ENCODE measurements at regions not wholly inside any gene's neighbourhood (a gene's known extent, or its start where the extent isn't known, plus 50 kb on each side); places are given as distances from the start of the nearest gene placed in this dataset.
"Not testable (repeated sequence)": the region's sequence is repeated elsewhere in the genome, so short reads cannot be mapped to it uniquely, and the experiment has no call there.

DNA sequence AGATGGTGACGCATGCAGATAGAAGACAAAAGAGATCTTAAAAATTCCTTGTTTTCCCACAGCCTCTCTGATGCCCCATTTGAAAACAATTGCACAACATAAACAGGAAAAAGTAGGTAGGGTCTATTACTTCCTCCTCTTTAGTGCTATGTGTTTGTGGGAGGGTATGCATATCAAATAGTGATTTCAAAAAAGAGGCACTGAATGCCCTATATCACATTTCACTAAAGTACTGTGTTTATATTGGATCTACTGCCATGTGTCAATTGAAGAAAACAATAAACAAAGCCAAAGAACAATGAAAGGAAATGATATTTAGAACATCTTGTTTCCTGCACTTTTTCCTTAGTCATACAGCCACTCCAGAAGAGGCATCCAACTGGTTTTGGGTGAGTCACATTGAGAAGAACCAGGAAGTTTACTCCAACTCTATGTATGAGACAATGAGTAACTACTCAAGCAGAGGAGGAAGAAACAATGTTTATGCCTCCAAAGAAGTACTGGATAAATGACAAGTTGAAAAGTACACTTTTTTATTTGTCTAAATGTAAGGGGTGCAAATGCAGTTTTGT lies 583.6 kb downstream of the FBXO15 start:
- no peaks in the 10 kb centered on the region for H3K9me3 ChIP-seq
- no peak overlapping the region for H3K4me3 ChIP-seq
- peak; percentile 61 for DNase-seq
- no peaks in the 10 kb centered on the region for H3K36me3 ChIP-seq
- H3K27me3 ChIP-seq, result no peaks in the 10 kb centered on the region

DNA sequence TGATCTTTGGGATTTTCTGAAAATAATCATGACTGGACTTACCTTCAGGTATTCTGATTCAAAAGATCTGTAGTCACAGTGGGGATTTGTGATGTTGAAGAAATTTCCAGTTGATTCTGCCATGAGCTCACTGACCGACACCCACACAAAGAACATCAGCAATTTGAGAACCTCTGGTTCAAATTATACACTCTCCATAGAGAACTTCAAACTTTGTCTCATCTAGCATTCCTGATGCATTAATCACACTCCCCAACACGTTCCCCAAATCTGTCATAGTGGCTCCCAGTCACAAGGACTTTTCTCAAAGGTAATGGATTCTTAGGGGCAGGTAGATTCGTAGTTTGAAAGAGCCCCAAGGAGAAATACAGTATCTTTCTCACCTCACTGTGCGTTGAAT lies 584.3 kb downstream of the FBXO15 start:
- no peaks in the 10 kb centered on the region for H3K27me3 ChIP-seq
- H3K4me3 ChIP-seq, result no peak overlapping the region
- no peaks in the 10 kb centered on the region for H3K9me3 ChIP-seq
- no peaks in the 10 kb centered on the region for H3K36me3 ChIP-seq
- no peak for DNase-seq

DNA sequence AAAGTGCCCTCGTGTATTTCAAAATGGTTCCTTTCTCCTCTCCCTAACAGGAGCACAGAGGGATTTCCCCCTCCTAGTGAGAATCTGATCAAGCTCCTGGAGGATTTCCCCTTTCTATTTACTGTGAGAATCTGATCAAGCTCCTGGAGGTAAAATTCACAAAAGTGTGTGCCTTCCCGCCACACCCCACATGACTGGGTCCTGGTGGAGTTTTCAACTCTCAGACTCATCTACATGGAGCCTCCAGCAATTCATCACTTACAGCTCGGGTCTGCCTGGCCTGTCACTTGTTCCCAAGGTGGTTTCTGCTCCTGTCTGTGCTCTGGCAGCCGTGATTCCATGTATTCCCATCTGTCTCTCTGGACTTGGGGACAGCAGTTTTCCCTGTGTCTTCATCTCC lies 590.7 kb downstream of the FBXO15 start:
- Histone ChIP-seq H3K27me3 (no peaks in the 10 kb centered on the region), H3K4me3 (no peak overlapping the region)

DNA sequence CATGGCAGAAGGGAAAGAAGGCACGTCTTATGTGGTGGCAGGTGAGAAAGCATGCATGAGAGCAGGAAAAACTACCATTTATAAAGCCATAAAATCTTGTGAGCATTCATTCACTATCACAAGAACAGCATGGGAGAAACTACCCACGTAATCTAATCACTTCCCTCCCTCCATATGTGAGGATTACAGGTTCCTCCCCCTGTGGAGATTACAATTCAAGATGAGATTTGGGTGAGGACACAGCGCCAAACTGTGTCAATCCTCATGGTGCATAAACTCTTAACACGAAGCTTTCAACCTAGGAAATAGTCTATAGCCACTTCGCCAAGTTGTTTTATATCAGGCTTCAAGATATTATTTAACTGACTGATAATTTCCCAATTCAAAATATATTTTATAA lies 595.5 kb downstream of the FBXO15 start:
- H3K36me3 ChIP-seq, result no peaks in the 10 kb centered on the region
- H3K27me3 ChIP-seq, result no peaks in the 10 kb centered on the region
- no peak overlapping the region for H3K4me3 ChIP-seq
- no peak for DNase-seq
- H3K9me3 ChIP-seq, result no peaks in the 10 kb centered on the region

More for the DNA sequence above, 590.7 kb downstream of the FBXO15 start:
- Histone ChIP-seq H3K9me3 (no peaks in the 10 kb centered on the region), H3K36me3 (no peaks in the 10 kb centered on the region)
- no peak for DNase-seq

DNA sequence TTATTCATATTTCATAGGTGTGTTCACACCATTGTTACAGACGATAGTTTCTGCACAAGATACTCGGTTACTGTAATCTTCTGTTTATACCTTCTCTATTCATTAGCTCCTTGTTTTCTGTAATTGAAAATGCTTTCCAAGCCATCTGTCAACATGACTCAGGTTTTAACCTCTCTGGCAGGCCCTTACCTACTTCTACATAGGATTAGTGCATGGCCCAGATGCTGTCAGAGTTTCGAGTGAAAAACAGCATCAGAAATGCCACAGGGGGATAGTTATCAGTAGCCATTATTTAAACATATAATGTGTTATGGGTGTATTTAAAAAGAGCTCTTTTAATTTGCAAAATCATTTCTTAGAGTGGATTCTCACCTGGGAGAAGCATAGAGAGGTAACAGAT lies 596.4 kb downstream of the FBXO15 start:
- no peak for DNase-seq
- no peak overlapping the region for H3K4me3 ChIP-seq
- no peaks in the 10 kb centered on the region for H3K36me3 ChIP-seq
- no peaks in the 10 kb centered on the region for H3K27me3 ChIP-seq
- H3K9me3 ChIP-seq, result no peaks in the 10 kb centered on the region

DNA sequence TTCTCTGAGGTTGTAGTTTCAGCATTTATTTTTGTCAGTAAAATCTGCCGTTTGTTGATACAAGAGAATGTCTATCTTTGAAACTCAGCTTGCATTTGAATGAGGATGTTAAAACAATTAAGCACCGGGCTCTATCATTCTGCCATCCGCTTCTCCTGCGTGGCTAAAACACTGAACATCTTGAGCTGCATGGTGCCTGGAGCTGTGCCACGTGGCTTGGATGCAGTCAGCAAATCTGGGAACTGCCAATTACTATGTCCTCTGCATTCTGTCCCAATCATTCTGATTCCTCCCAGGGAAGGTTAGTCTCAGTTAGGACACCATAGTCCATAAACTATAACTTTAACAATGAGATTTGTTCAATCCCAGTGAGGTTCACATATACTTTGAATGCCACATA lies 598.4 kb downstream of the FBXO15 start:
- Histone ChIP-seq H3K36me3 (no peaks in the 10 kb centered on the region), H3K4me3 (no peak overlapping the region), H3K27me3 (no peaks in the 10 kb centered on the region), H3K9me3 (no peaks in the 10 kb centered on the region)
- DNase-seq, result peak; percentile 53

DNA sequence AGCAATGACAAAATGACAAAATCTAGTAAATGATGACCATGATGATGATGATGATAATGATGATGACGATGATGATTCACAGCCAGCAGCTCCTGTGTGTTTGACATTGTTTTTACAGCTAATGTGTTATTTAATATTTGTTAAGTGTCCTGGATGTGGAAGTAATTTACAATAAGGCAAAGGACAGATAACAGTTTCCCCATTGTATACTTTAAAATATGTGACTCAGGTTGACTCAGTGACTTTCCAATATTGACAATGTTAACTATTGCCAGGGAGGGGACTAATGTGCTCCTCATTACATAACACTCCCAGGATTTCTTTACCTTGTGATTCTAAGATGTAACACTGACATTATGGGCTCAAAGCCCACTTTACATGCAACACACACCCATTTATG lies 602.2 kb downstream of the FBXO15 start:
- no peak overlapping the region for H3K4me3 ChIP-seq
- no peak for DNase-seq
- no peaks in the 10 kb centered on the region for H3K9me3 ChIP-seq
- H3K27me3 ChIP-seq, result no peaks in the 10 kb centered on the region
- no peaks in the 10 kb centered on the region for H3K36me3 ChIP-seq

DNA sequence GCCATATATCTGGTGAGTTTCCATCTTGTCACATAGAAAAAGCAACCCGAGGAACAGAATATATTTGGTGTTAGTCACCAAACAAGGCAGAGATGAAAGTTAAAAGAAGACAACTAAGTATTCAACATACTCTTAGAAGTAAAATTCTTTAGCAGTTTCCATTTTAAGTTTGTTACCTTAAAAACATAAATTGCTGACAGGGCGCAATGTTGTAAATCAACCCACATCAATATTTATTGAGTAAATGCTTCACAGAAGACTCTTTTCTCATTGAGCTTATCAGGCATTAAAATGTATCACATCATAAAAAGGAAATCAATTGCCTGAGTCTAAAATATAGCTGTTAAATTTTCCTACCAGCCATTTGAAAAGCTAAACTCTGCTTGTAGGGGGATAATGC lies 603.0 kb downstream of the FBXO15 start:
- H3K9me3 ChIP-seq, result no peaks in the 10 kb centered on the region
- no peak for DNase-seq
- H3K36me3 ChIP-seq, result no peaks in the 10 kb centered on the region
- no peak overlapping the region for H3K4me3 ChIP-seq
- H3K27me3 ChIP-seq, result no peaks in the 10 kb centered on the region

DNA sequence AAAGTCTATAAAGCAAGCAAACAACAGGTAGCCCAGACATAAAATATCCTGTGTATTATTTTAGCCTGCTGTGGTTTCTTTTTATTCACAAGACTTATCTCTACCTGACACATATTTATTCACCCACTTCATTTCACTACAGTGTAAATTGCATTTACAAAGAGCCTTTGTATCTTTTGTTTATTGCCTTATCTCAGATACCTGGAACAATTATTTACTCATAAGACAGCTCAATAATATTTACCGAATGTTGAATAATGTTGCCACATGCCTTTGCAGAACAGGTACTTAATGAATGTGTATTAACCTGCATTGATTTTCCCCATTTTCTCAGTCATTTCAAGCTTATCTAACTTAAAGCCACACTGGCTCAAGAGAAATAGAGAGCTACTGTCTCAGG lies 603.6 kb downstream of the FBXO15 start:
- Histone ChIP-seq H3K9me3 (no peaks in the 10 kb centered on the region), H3K36me3 (no peaks in the 10 kb centered on the region), H3K4me3 (no peak overlapping the region), H3K27me3 (no peaks in the 10 kb centered on the region)
- no peak for DNase-seq

DNA sequence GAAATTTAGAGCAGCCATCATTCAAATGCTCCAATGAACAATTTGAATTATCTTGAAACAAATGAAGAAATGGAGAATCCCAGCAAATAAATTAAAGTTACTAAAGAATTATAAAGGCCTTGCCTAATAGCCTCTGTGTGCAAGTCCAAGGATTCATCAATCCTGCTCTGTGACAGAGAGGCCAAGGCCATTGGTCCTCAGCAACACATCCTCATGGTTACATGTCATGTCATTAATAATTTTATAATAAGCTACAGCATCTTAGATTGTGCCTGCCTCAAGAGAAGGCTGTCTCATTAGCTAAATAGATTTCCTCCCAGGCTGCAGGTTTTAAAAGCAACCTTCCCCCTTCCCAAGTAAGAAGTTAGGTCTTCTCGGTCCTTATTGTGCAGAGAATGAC lies 611.6 kb downstream of the FBXO15 start:
- no peak overlapping the region for H3K4me3 ChIP-seq
- no peak for DNase-seq
- H3K36me3 ChIP-seq, result no peaks in the 10 kb centered on the region
- H3K27me3 ChIP-seq, result no peaks in the 10 kb centered on the region
- no peaks in the 10 kb centered on the region for H3K9me3 ChIP-seq

DNA sequence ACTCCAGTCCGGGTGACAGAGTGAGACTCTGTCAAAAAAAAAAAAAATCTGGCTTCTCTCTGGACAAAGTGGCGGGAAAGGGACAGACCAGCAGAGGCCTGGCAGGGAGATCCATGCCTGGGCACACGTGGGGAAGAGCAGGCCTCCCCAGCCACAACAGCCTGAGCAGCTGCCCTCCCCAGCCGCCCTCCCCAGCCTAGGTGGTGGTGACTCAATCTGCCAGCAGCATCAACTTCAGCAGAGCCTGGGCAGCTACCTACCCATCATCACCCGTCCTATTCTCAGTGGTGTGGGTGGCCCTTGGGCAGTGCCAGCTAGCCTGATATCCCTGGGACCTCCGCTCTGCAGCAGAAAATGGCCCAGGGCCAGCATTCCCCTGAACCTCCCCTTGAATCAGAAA lies 612.4 kb downstream of the FBXO15 start:
- no peaks in the 10 kb centered on the region for H3K27me3 ChIP-seq
- no peak for DNase-seq

DNA sequence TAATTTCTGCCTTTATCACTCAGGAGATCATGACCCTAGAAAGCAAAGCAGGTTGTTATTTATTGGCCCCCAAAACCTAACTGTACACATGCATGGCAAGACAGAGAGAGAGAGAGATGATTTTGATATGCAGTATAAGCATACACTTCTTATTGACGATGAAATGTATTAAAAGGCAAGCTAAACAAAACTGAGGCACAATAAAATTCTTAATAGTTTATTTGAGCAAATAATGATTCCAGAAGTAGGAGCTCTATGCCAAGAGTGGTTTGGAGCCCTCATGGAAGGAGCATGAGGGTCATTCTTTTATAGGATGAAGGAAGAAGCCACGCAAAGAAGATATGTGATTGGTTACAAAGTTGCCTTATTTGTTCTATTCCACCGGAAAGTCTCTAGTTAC lies 616.0 kb downstream of the FBXO15 start:
- DNase-seq, result no peak

More for the DNA sequence above, 612.4 kb downstream of the FBXO15 start:
- H3K9me3 ChIP-seq, result no peaks in the 10 kb centered on the region
- H3K36me3 ChIP-seq, result no peaks in the 10 kb centered on the region
- no peak overlapping the region for H3K4me3 ChIP-seq

DNA sequence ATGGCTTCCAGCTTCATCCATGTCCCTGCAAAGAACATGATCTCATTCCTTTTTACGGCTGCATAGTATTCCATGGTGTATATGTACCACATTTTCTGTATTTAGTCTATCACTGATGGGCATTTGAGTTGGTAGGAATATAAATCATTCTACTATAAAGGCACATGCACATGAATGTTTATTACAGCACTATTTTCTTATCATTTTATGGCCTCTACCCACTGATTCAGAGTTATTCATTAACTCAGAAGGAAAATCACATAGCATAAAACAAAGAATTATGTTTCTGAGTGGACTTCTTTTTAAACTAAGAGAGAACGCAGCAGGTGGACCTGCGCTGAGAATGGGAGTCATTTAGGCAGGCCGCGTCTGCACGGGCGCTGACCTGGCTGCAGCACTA lies 619.6 kb downstream of the FBXO15 start:
- Histone ChIP-seq H3K9me3 (no peaks in the 10 kb centered on the region), H3K4me3 (no peak overlapping the region), H3K36me3 (no peaks in the 10 kb centered on the region), H3K27me3 (no peaks in the 10 kb centered on the region)
- DNase-seq, result no peak

More for the DNA sequence above, 616.0 kb downstream of the FBXO15 start:
- Histone ChIP-seq H3K9me3 (no peaks in the 10 kb centered on the region), H3K27me3 (no peaks in the 10 kb centered on the region), H3K36me3 (no peaks in the 10 kb centered on the region), H3K4me3 (no peak overlapping the region)

DNA sequence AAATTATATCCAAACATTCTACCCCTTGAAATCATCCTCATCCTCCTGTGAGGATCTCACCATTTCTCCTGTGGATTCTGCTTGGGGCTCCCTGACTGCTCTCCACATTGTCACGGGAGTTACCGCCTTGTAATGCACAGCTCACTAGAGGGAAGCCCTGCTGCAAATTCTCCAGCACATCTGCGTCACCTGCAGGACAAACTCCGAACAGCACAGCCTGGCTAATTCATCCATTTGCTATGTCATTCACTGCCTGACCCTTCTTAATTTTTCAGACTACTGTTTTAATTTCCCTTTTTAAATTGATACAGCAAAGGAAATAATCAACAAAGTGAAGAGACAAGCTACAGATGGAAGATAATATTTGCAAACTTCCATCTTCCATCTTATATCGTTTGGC lies 627.4 kb downstream of the FBXO15 start:
- no peaks in the 10 kb centered on the region for H3K36me3 ChIP-seq
- no peaks in the 10 kb centered on the region for H3K27me3 ChIP-seq
- no peak overlapping the region for H3K4me3 ChIP-seq
- no peak for DNase-seq
- no peaks in the 10 kb centered on the region for H3K9me3 ChIP-seq

DNA sequence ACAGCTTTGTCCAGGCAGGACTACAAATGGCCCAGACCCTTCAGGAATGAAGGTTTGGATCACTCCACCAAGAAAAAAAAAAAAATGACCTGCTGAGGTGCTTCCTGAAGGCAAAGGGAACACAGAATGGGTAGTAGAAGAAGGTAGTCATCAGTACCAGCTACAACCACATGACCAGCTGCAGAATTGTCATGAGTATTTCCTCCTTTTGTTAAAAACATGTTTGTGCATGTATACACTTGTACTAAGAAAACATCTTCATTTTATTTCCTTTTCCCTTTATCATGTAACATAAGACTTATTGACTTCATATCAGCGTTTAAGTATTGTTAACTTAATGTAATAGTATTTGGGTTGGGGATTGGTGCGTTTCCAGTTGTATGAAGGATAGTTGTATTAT lies 631.6 kb downstream of the FBXO15 start:
- not testable (repeated sequence) for H3K4me3 ChIP-seq, H3K27me3 ChIP-seq

DNA sequence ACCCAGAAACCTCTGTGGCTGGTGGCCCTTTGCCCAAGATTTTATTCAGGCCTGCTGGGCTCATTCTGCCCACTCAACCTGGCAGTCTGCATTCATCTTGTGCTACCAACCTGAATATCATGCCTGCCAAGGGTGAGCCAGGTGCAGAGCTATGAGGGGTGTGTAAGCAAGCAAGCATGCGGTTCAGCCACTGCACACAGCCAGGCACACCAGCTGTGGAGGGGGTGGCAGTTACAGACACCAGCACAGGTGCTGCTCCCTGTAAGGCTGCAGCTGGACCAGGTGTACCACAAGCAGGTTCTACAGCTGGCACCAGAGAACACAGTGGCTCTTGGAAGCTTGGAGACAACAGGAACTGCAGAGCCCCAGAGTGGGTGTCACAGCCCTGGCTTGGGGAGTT lies 633.2 kb downstream of the FBXO15 start:
- Histone ChIP-seq H3K36me3 (no peaks in the 10 kb centered on the region), H3K27me3 (no peaks in the 10 kb centered on the region), H3K9me3 (no peaks in the 10 kb centered on the region), H3K4me3 (no peak overlapping the region)
- no peak for DNase-seq

More for the DNA sequence above, 631.6 kb downstream of the FBXO15 start:
- H3K9me3 ChIP-seq, DNase-seq, H3K36me3 ChIP-seq: not testable (repeated sequence)

DNA sequence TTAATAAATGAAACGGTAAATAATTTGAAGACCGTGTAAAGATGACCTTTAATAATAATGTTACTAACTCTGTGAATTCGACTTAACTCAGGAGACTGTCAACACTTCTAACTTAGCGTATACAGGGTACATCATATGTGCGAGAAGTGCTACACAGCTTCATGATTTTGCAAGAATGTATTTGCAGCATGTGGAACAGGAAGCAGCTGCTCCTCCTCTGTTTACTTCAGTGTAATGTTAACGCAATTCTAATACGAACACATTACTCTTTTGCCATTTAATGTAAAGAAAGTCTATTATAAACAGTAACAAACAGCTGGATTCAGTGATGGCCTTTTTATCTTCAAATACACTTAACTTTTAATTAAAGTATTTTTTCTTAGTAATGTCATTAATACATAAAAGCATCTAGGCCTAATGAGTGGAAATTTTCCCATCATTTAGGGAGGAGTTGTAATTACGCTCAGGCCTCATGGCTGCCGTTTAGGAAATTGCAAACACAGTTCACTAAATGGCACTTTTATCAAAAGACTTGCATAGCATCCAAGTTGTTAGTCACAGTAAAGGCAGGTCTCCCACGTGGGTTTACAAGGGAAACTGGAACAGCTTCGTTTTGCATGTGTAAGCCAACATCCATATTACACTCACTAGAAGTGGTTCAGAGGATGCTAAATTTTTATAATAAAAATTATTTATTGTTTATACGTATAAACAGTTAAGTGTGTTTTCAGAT lies 635.7 kb downstream of the FBXO15 start:
- H3K27me3 ChIP-seq, result no peaks in the 10 kb centered on the region
- DNase-seq, result no peak
- no peak overlapping the region for H3K4me3 ChIP-seq
- no peaks in the 10 kb centered on the region for H3K36me3 ChIP-seq
- H3K9me3 ChIP-seq, result no peaks in the 10 kb centered on the region

DNA sequence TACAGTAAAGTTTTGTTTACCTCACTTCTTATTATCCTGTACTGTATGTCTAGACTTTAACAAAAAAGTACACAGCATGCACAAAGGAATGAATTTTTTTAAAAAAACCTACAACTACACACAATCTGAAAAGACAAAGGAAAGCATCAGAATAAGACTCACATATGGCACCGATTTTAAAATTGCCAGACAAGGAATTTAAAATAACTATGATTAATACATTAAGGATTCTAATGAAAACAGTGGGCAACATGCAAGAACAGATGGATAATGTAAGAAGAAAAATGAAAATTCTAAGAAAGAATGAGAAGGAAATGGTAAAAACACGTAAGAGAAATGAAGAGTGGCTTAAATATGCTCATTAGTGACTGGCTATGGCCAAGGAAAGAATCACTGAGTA lies 638.2 kb downstream of the FBXO15 start:
- Histone ChIP-seq H3K36me3 (no peaks in the 10 kb centered on the region), H3K27me3 (no peaks in the 10 kb centered on the region), H3K9me3 (no peaks in the 10 kb centered on the region), H3K4me3 (no peak overlapping the region)
- DNase-seq, result no peak

Data from MG63 (cell line).